ENCODE measurements at regions not wholly inside any gene's neighbourhood (a gene's known extent, or its start where the extent isn't known, plus 50 kb on each side); places are given as distances from the start of the nearest gene placed in this dataset.

GRCh38 chr9:109597496-109597895, 99.4 kb upstream of the PTPN3 start:
- no CpG with 5 or more reads among the region's 3 CpGs for WGBS (ENCODE audit: insufficient coverage, low lambda C conversion rate)

GRCh38 chr9:109599131-109599530, 101.0 kb upstream of the PTPN3 start:
- H3K9me3 ChIP-seq (ENCODE audit: control insufficient read depth, low read depth, low read length): no peaks in the 10 kb centered on the region
- no peaks in the 10 kb centered on the region for H3K36me3 ChIP-seq (ENCODE audit: control insufficient read depth, insufficient read depth, low read length)
- no peaks in the 10 kb centered on the region for H3K4me1 ChIP-seq (ENCODE audit: control insufficient read depth, insufficient read depth, low read length)
- no peak for DNase-seq
- no CpG with 5 or more reads among the region's 2 CpGs for WGBS (ENCODE audit: insufficient coverage, low lambda C conversion rate)
- H3K27me3 ChIP-seq (ENCODE audit: control insufficient read depth, insufficient read depth, low read length): no peaks in the 10 kb centered on the region
- H3K27ac ChIP-seq (ENCODE audit: low read length): no peak overlapping the region
- H3K4me3 ChIP-seq (ENCODE audit: low read length): no peak overlapping the region

More at GRCh38 chr9:109597496-109597895, 99.4 kb upstream of the PTPN3 start:
- H3K4me1 ChIP-seq (ENCODE audit: control insufficient read depth, insufficient read depth, low read length): no peaks in the 10 kb centered on the region
- H3K36me3 ChIP-seq (ENCODE audit: control insufficient read depth, insufficient read depth, low read length): no peaks in the 10 kb centered on the region
- no peak overlapping the region for H3K4me3 ChIP-seq (ENCODE audit: low read length)
- H3K27me3 ChIP-seq (ENCODE audit: control insufficient read depth, insufficient read depth, low read length): no peaks in the 10 kb centered on the region
- no peaks in the 10 kb centered on the region for H3K9me3 ChIP-seq (ENCODE audit: control insufficient read depth, low read depth, low read length)
- DNase-seq: no peak
- no peak overlapping the region for H3K27ac ChIP-seq (ENCODE audit: low read length)

DNA sequence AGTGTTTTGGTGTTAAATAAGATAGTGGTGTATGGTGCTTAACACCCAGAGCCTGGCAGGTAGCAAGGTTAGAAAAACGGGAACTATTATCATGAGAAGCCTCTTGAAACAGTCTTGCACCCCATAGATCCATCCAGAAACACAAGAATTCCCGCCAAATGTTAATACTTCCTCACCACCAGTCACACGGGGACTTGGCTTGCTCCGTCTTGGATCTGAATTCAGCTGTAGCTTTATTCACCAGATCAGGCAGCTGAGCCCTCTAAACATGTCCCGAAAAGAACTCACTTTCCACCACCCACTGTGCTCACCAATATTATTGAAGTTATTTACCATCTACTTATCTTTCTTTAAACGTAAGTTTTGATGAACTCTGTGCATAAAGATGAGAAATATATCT, 101.6 kb upstream of the PTPN3 start:
- H3K4me1 ChIP-seq (ENCODE audit: control insufficient read depth, insufficient read depth, low read length): no peaks in the 10 kb centered on the region
- H3K27me3 ChIP-seq (ENCODE audit: control insufficient read depth, insufficient read depth, low read length): no peaks in the 10 kb centered on the region
- H3K9me3 ChIP-seq (ENCODE audit: control insufficient read depth, low read depth, low read length): no peaks in the 10 kb centered on the region
- H3K4me3 ChIP-seq (ENCODE audit: low read length): no peak overlapping the region
- H3K36me3 ChIP-seq (ENCODE audit: control insufficient read depth, insufficient read depth, low read length): no peaks in the 10 kb centered on the region
- 80% methylated on average over 1 of the region's 6 CpGs for WGBS (ENCODE audit: insufficient coverage, low lambda C conversion rate)
- no peak for DNase-seq
- H3K27ac ChIP-seq (ENCODE audit: low read length): no peak overlapping the region

GRCh38 chr9:109600142-109600541, 102.0 kb upstream of the PTPN3 start:
- H3K4me1 ChIP-seq (ENCODE audit: control insufficient read depth, insufficient read depth, low read length): no peaks in the 10 kb centered on the region
- no peak overlapping the region for H3K4me3 ChIP-seq (ENCODE audit: low read length)
- H3K9me3 ChIP-seq (ENCODE audit: control insufficient read depth, low read depth, low read length): no peaks in the 10 kb centered on the region
- WGBS (ENCODE audit: insufficient coverage, low lambda C conversion rate): no CpG with 5 or more reads among the region's 2 CpGs
- H3K27ac ChIP-seq (ENCODE audit: low read length): no peak overlapping the region
- H3K27me3 ChIP-seq (ENCODE audit: control insufficient read depth, insufficient read depth, low read length): no peaks in the 10 kb centered on the region
- no peaks in the 10 kb centered on the region for H3K36me3 ChIP-seq (ENCODE audit: control insufficient read depth, insufficient read depth, low read length)
- no peak for DNase-seq

DNA sequence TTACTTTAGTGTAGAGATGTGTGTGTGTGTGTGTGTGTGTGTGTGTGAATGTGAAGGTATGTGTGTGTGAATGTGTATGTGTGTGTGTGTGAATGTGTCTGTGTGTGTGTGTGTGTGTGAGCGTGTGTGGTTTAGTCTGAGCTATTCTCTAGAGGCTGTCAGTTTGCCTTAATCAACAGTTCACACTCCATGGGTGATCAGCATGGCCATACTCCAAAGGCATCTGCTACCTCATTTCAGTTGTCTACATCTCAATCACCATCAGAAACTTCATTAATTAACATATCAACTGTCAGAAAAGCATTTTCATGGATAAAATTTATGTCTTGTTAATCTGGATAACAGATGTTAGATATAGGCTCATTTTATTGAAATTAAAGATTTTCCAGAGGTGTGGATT, 103.1 kb upstream of the PTPN3 start:
- DNase-seq: no peak
- Histone ChIP-seq H3K4me3 (ENCODE audit: low read length) (no peak overlapping the region), H3K4me1 (ENCODE audit: control insufficient read depth, insufficient read depth, low read length) (no peaks in the 10 kb centered on the region), H3K27me3 (ENCODE audit: control insufficient read depth, insufficient read depth, low read length) (no peaks in the 10 kb centered on the region), H3K36me3 (ENCODE audit: control insufficient read depth, insufficient read depth, low read length) (no peaks in the 10 kb centered on the region), H3K27ac (ENCODE audit: low read length) (no peak overlapping the region), H3K9me3 (ENCODE audit: control insufficient read depth, low read depth, low read length) (no peaks in the 10 kb centered on the region)
- no CpG with 5 or more reads among the region's 1 CpG for WGBS (ENCODE audit: insufficient coverage, low lambda C conversion rate)

- no peaks in the 10 kb centered on the region for H3K4me1 ChIP-seq (ENCODE audit: control insufficient read depth, insufficient read depth, low read length)
These were observed 104.9 kb upstream of the PTPN3 start for GRCh38 chr9:109602987-109603386.

GRCh38 chr9:109604131-109604530, 106.0 kb upstream of the PTPN3 start:
- H3K4me3 ChIP-seq (ENCODE audit: low read length): no peak overlapping the region
- no peaks in the 10 kb centered on the region for H3K27me3 ChIP-seq (ENCODE audit: control insufficient read depth, insufficient read depth, low read length)
- DNase-seq: no peak
- H3K27ac ChIP-seq (ENCODE audit: low read length): no peak overlapping the region
- H3K36me3 ChIP-seq (ENCODE audit: control insufficient read depth, insufficient read depth, low read length): no peaks in the 10 kb centered on the region
- H3K4me1 ChIP-seq (ENCODE audit: control insufficient read depth, insufficient read depth, low read length): no peaks in the 10 kb centered on the region
- no CpG with 5 or more reads among the region's 6 CpGs for WGBS (ENCODE audit: insufficient coverage, low lambda C conversion rate)
- no peaks in the 10 kb centered on the region for H3K9me3 ChIP-seq (ENCODE audit: control insufficient read depth, low read depth, low read length)

More at GRCh38 chr9:109602987-109603386, 104.9 kb upstream of the PTPN3 start:
- WGBS (ENCODE audit: insufficient coverage, low lambda C conversion rate): no CpG with 5 or more reads among the region's 4 CpGs
- H3K36me3 ChIP-seq (ENCODE audit: control insufficient read depth, insufficient read depth, low read length): no peaks in the 10 kb centered on the region
- H3K9me3 ChIP-seq (ENCODE audit: control insufficient read depth, low read depth, low read length): no peaks in the 10 kb centered on the region
- H3K4me3 ChIP-seq (ENCODE audit: low read length): no peak overlapping the region
- H3K27me3 ChIP-seq (ENCODE audit: control insufficient read depth, insufficient read depth, low read length): no peaks in the 10 kb centered on the region
- no peak overlapping the region for H3K27ac ChIP-seq (ENCODE audit: low read length)
- DNase-seq: no peak

DNA sequence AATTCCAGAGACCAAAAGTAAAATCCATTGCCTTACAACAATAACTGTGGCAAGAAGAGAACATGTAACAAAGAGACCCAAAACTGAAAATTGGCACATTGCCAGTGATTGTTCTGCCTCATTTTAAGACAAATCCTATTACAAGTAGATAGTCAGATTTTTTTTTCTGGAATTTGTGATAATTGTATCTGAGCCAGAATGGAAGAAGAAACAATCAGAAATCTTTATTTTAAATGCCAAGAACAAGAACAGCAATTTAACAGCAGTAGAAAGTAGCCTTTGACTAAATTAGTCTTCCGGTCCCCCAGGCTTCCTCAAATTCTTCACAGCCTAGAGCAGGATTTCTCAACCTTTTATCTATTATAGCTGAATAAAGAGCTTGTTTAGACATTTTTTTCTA, 106.7 kb upstream of the PTPN3 start:
- no peak overlapping the region for H3K4me3 ChIP-seq (ENCODE audit: low read length)
- no peaks in the 10 kb centered on the region for H3K4me1 ChIP-seq (ENCODE audit: control insufficient read depth, insufficient read depth, low read length)
- H3K9me3 ChIP-seq (ENCODE audit: control insufficient read depth, low read depth, low read length): no peaks in the 10 kb centered on the region
- no peaks in the 10 kb centered on the region for H3K36me3 ChIP-seq (ENCODE audit: control insufficient read depth, insufficient read depth, low read length)
- H3K27me3 ChIP-seq (ENCODE audit: control insufficient read depth, insufficient read depth, low read length): no peaks in the 10 kb centered on the region
- DNase-seq: no peak
- no CpG with 5 or more reads among the region's 1 CpG for WGBS (ENCODE audit: insufficient coverage, low lambda C conversion rate)
- no peak overlapping the region for H3K27ac ChIP-seq (ENCODE audit: low read length)

DNA sequence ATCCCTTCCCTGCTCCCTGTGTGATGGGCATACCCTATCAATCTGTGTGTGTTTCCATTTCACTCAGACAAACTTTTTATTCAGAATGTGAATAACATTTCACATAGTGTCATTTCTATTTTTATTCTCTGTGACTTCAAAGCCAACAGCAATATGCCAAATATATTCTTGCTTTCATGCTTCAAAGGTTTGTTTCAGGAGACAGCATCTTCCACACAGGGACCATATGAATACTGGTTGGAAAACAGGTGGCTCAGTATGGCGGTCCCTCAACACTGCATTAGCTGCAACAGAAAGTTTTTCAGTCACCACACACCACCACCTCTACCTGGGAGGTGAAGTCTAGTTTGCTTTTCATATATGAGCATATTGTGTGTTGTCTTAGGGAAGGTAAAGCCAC, 111.0 kb upstream of the PTPN3 start:
- no CpG with 5 or more reads among the region's 1 CpG for WGBS (ENCODE audit: insufficient coverage, low lambda C conversion rate)
- Histone ChIP-seq H3K4me3 (ENCODE audit: low read length) (no peak overlapping the region), H3K27me3 (ENCODE audit: control insufficient read depth, insufficient read depth, low read length) (no peaks in the 10 kb centered on the region), H3K9me3 (ENCODE audit: control insufficient read depth, low read depth, low read length) (no peaks in the 10 kb centered on the region), H3K4me1 (ENCODE audit: control insufficient read depth, insufficient read depth, low read length) (no peaks in the 10 kb centered on the region), H3K36me3 (ENCODE audit: control insufficient read depth, insufficient read depth, low read length) (no peaks in the 10 kb centered on the region), H3K27ac (ENCODE audit: low read length) (no peak overlapping the region)
- DNase-seq: no peak

DNA sequence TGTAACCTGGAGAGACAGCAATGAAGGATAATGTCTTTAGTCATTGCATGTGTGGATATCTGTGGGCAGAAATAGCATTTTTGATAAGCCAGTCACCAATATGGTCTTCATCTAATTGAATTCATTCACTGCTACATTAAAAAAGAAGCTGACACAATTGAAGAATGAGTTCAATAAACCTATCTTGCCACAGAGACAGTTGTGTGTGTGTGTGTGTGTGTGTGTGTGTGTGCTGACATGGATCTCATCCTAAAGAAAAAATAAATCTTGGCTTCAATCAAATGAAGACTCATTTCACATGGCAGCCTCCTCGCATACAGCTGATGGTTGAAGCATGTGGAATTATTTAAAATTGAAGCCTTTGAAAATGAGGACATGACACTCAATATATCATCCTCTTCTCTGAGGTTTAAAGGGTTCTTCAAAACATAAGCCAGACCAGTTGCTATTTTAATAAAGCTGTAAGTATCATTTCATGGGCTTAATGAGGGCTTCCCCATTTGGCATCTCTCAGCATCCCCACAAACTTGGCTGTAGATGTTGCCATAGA, 118.5 kb upstream of the PTPN3 start:
- Histone ChIP-seq H3K36me3 (ENCODE audit: control insufficient read depth, insufficient read depth, low read length) (no peaks in the 10 kb centered on the region), H3K4me1 (ENCODE audit: control insufficient read depth, insufficient read depth, low read length) (no peaks in the 10 kb centered on the region), H3K27me3 (ENCODE audit: control insufficient read depth, insufficient read depth, low read length) (no peaks in the 10 kb centered on the region), H3K27ac (ENCODE audit: low read length) (no peak overlapping the region), H3K4me3 (ENCODE audit: low read length) (no peak overlapping the region), H3K9me3 (ENCODE audit: control insufficient read depth, low read depth, low read length) (no peaks in the 10 kb centered on the region)
- DNase-seq: no peak
- no CpG with 5 or more reads among the region's 1 CpG for WGBS (ENCODE audit: insufficient coverage, low lambda C conversion rate)

DNA sequence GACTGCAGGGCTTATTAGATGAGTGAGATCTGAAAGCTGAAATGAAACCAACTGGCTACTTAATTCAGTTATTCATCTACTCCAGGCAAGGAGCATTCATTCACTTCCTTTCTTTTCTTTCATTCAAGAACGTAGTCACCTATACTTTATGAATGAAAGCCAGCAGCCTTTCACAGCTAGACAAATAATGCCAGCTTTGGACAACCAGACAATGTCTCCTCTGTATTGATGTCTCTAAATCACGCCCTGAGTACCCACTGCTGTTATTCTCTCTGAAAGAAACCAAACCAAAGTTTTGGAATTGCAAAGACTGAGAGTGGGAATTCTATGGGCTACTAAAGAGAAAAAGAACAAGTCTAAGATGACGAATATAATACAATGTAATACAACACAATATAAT, 121.2 kb upstream of the PTPN3 start:
- no peak for DNase-seq
- Histone ChIP-seq H3K27me3 (ENCODE audit: control insufficient read depth, insufficient read depth, low read length) (no peaks in the 10 kb centered on the region), H3K27ac (ENCODE audit: low read length) (no peak overlapping the region), H3K4me1 (ENCODE audit: control insufficient read depth, insufficient read depth, low read length) (no peaks in the 10 kb centered on the region), H3K36me3 (ENCODE audit: control insufficient read depth, insufficient read depth, low read length) (no peaks in the 10 kb centered on the region), H3K4me3 (ENCODE audit: low read length) (no peak overlapping the region), H3K9me3 (ENCODE audit: control insufficient read depth, low read depth, low read length) (no peaks in the 10 kb centered on the region)
- 86% methylated on average over 1 of the region's 3 CpGs for WGBS (ENCODE audit: insufficient coverage, low lambda C conversion rate)
